Stimulated activated CD8-positive, alpha-beta memory T cell treated with anti-CD3 and anti-CD28 coated beads, Interleukin-7, amount 100 ng/mL, for 4 hours (primary cell): ENCODE measurements at regions not wholly inside any gene's neighbourhood (a gene's known extent, or its start where the extent isn't known, plus 50 kb on each side); places are given as distances from the start of the nearest gene placed in this dataset.

Experiments
- DNase-seq, 2 donors: peaks; one replicate each; pipeline ENCODE4 v3.0.0-alpha.2; 2020; ENCODE audit warnings: low read depth in 2 of 2

DNA sequence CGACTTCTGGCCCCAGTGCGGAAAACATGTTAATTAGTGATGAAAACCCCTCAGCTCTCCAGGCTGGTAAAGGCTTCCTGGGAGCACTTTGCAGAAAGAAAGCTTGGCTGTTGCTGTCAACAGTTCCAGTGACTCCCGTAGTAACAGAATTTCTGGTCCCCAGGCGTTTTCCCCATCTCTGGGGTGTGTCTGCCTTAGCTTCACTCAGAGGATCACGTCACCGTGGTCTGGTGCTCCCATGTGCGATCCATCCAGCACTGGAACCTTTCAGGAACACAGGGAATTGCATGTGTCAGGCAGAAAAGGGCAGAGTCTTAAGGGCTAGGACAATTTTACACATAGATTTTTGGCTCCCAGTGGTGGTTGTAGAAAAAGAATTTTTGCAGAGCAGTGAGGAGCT lies 470.4 kb upstream of the USP24 start:
- DNase-seq = no peak

GRCh38 chr1:55684131-55684650 lies 469.0 kb upstream of the USP24 start:
- no peak for DNase-seq

- no peak for DNase-seq
Measured at GRCh38 chr1:55682198-55682597, 467.0 kb upstream of the USP24 start.

DNA sequence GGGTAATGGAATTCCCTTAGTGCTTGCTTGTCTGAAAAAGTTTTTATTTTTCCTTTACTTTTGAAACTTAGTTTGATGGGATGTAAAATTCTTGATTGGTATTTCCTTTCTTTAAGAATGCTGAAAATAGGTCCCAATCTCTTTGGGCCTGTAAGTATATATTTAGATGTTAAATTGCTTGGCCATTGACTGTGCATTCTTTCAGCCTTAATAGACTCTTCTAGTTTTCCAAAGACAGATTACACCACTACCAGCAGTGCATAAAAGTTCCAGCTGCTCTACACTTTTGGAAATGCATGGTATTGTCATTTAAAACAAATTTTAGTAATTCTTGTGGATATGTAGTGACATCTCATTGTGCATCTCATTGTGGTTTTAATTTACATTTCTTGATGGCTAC lies 464.8 kb upstream of the USP24 start:
- no peak for DNase-seq

GRCh38 chr1:55673416-55673815 lies 458.3 kb upstream of the USP24 start:
- no peak for DNase-seq

GRCh38 chr1:55670331-55671082 lies 455.3 kb upstream of the USP24 start:
- DNase-seq = no peak

DNA sequence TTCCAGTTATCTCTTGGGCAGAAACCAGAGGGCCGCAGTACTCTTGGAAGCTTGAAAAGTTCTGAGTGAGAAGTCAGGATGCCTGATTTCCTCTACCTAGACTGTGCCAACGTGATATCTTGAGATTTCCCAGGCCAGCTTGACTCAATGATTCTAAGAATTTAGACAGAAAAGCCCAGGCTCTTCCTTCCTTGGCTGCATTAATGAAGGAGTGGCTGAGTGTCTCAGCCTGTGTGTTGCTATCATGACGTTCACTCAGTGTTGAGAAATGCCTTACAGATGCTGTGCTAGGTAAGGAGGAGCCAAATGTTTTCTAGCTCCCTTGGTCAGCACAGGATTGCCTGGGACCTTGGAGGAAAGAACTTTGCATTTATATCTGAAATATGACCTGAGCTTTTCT lies 454.1 kb upstream of the USP24 start:
- DNase-seq = no peak

GRCh38 chr1:55662875-55663274 lies 447.7 kb upstream of the USP24 start:
- DNase-seq = no peak

GRCh38 chr1:55658917-55659316 lies 443.8 kb upstream of the USP24 start:
- no peak for DNase-seq

- no peak for DNase-seq
Measured at GRCh38 chr1:55654750-55655149, 439.6 kb upstream of the USP24 start.

DNA sequence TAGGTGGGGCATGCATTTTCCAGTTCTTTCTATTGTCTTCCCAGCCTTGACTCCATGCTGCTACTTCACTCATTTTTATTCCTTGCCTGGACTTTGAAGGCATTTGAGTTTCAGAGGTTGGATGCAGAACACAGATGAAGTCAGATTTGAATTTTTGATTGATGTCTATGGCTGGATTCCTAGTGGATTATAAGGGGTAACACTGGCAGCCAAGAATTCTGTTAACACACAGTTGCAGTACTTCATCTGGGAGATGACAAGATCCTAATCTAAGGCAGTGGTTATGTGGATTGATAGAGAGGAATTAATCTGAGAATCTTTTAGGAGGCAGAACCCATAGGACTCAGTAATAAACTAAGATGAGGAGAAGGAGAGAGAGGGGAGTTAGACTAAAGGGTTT lies 439.0 kb upstream of the USP24 start:
- no peak for DNase-seq

GRCh38 chr1:55650444-55650843 lies 435.3 kb upstream of the USP24 start:
- DNase-seq = no peak

GRCh38 chr1:55646181-55646580 lies 431.0 kb upstream of the USP24 start:
- DNase-seq = no peak

DNA sequence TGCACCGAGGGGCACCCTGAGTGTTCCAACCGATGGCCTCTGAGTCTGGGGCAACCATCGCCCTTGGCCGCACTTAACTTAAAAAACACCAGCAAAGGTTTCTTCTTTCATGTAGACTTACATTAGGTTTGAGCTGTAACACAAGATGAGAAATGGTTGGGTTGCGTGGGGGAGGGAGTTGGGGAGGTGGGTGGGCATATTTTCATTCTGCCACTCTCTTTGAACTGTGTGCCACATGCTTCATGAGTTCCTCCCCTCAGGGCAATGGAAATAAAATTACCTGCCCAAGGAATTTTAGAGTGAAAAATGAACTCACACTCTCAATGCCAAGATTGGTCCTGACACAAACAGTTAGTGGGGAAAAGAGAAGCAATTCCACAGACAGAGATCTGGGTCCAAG lies 430.1 kb upstream of the USP24 start:
- no peak for DNase-seq

DNA sequence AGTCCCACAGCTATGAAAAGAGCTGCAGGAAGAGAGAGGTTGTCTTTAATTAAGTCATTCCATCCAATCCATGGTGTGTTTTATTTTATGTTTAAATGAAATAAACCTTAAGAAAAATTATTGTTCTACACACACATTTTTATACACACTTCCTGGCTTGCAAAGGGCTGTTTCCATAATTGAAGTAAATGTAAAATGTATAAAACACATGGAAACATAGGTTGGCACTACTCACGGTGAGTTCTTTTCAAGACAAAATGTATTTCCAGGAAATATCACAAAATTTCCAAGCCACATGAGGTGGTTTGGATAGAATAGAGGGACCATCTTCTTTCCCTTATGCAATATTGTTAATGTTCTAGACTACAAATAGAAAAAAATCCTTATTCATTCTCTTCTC lies 426.8 kb upstream of the USP24 start:
- no peak for DNase-seq

- DNase-seq = peak; percentile 10 to 13
Measured at GRCh38 chr1:55640708-55641473, 425.7 kb upstream of the USP24 start.

- DNase-seq = no peak
Measured at GRCh38 chr1:55639526-55639925, 424.4 kb upstream of the USP24 start.

- no peak for DNase-seq
Measured at GRCh38 chr1:55639051-55639450, 423.9 kb upstream of the USP24 start.

GRCh38 chr1:55636696-55637095 lies 421.5 kb upstream of the USP24 start:
- DNase-seq = no peak

- no peak for DNase-seq
Measured at GRCh38 chr1:55635856-55636255, 420.7 kb upstream of the USP24 start.

DNA sequence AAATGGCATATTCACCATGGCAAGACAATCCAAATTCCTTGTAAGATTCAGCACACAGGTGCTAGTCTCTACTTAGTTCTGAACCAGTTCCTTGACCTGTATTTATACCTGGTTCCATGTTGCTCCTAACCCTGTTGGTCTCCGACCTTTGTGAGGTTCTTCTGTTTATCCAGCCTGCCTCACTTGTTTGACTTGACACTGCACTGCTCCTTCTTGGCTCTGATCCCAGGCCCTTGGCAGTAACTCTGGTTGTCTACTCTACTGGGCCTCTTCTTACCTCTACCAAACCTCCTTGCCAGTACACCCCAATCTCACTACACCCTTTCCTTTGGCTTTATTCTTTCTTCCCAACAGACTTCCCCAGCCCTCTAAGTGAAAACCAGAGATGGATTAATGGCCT lies 419.4 kb upstream of the USP24 start:
- no peak for DNase-seq

GRCh38 chr1:55632906-55633305 lies 417.7 kb upstream of the USP24 start:
- DNase-seq = no peak

GRCh38 chr1:55632058-55632457 lies 416.9 kb upstream of the USP24 start:
- no peak for DNase-seq
